Stomach (tissue), 8 donors: ENCODE measurements at regions not wholly inside any gene's neighbourhood (a gene's known extent, or its start where the extent isn't known, plus 50 kb on each side); places are given as distances from the start of the nearest gene placed in this dataset.

Experiments used
- DNase-seq, 2 donors: peaks; one replicate each; pipeline versions ENCODE4 v3.0.0 to v3.0.0-alpha.2; 2013 to 2019
- H3K27ac ChIP-seq, 5 donors: fragments of 200-600 bp in 4 of 5; sonication (generic) in 4 of 5; one replicate each; pipeline ENCODE4 v1.5.1; 2013 to 2019; ENCODE audit warnings: mild to moderate bottlenecking in 1 of 5, moderate library complexity in 1 of 5
- H3K27me3 ChIP-seq, 3 donors: fragments of 200-600 bp; sonication (generic); one replicate each; pipeline ENCODE4 v1.5.1; 2017 to 2019; ENCODE audit warnings: mixed run types in 1 of 3
- H3K36me3 ChIP-seq, 4 donors: fragments of 200-600 bp; sonication (generic); 1 replicate in 3 of 4; 2 replicates in 1 of 4; pipeline ENCODE4 v1.5.1; 2016 to 2019
- H3K4me1 ChIP-seq, 4 donors: fragments of 200-600 bp; sonication (generic); one replicate each; pipeline ENCODE4 v1.5.1; 2016 to 2019
- H3K4me3 ChIP-seq, 4 donors: fragments of 200-600 bp; sonication (generic) in 3 of 4; one replicate each; pipeline ENCODE4 v1.5.1; 2016 to 2019; ENCODE audit warnings: mild to moderate bottlenecking in 1 of 4
- H3K9me3 ChIP-seq, 4 donors: fragments of 200-600 bp; sonication (generic); one replicate each; pipeline ENCODE4 v1.5.1; 2016 to 2019
- EP300 ChIP-seq: sonication (generic); formaldehyde crosslinking; IDR thresholded peaks from one replicate; pipeline ENCODE4 v1.6.1; 2017; ENCODE audit warnings: antibody characterized with exemption
- POLR2A ChIP-seq, 4 donors: fragments of 450-650 bp; IDR thresholded peaks; one replicate each; pipeline ENCODE4 v1.6.1; 2016; ENCODE audit warnings: antibody characterized with exemption in 4 of 4, control low read depth in 2 of 4, mild to moderate bottlenecking in 1 of 4, moderate library complexity in 1 of 4
- POLR2AphosphoS5 ChIP-seq, 3 donors: sonication (generic); formaldehyde crosslinking; IDR thresholded peaks; one replicate each; pipeline ENCODE4 v1.6.1; 2016; ENCODE audit warnings: antibody characterized with exemption in 3 of 3
- WGBS, 5 donors: extraction: QIAGEN DNeasy Blood & Tissue Kit in 3 of 5; methylation state at CpG; one replicate each; pipeline versions ENCODE4 v1.1.5 to v1.1.7; 2013 to 2018; 5-methylcytosine and 5-hydroxymethylcytosine counted together
- intact Hi-C: fragments of 100-400 bp; cut with DNase I; formaldehyde crosslinking; loops from one replicate; pipeline ENCODE4 v1.15.1; 2023; ENCODE audit warnings: low total_unique reads
- TF ChIP-seq, protein P1 (sequence below), 7 experiments: fragments of 450-650 bp in 4 of 7; fragments of 200-600 bp in 3 of 7; sonication (generic) in 3 of 7; IDR thresholded peaks; one replicate each; pipeline ENCODE4 v1.5.1; 2016 to 2019; ENCODE audit warnings: antibody characterized with exemption in 7 of 7, control low read depth in 2 of 7, mild to moderate bottlenecking in 1 of 7
- donor health status: healthy with polysubstance abuse.
- donor health status: Bipolar disorder and iron deficiency.
- donor health status: healthy.

DNA sequence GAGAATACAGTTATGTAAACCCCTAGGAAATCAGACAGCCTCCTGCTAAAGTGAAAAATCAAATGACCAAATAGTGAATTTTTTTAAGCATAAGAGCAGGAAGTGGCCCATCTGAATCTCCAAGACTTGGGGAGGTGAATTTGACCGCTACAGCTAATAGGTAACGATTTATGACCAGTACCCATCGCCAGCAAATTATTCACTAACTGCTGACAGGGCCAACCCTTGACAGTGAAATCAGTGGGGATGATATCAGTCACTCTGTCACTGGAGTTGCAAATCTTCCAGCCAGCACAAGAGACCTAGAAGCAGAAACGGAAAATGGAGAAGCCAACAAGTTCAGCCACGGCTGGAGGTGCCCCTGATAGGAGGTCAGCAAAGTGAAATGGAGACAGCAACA is 164.3 kb upstream of the PIK3C3 start:
- intact Hi-C loops = no loop called here
- no peak for TF ChIP-seq POLR2A (IDR thresholded peaks at IDR 0.05)
- no peak for TF ChIP-seq POLR2AphosphoS5 (IDR thresholded peaks at IDR 0.05)
- TF ChIP-seq EP300 = no peak
- TF ChIP-seq, protein P1, sequence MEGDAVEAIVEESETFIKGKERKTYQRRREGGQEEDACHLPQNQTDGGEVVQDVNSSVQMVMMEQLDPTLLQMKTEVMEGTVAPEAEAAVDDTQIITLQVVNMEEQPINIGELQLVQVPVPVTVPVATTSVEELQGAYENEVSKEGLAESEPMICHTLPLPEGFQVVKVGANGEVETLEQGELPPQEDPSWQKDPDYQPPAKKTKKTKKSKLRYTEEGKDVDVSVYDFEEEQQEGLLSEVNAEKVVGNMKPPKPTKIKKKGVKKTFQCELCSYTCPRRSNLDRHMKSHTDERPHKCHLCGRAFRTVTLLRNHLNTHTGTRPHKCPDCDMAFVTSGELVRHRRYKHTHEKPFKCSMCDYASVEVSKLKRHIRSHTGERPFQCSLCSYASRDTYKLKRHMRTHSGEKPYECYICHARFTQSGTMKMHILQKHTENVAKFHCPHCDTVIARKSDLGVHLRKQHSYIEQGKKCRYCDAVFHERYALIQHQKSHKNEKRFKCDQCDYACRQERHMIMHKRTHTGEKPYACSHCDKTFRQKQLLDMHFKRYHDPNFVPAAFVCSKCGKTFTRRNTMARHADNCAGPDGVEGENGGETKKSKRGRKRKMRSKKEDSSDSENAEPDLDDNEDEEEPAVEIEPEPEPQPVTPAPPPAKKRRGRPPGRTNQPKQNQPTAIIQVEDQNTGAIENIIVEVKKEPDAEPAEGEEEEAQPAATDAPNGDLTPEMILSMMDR (IDR thresholded peaks at IDR 0.05) = no peak

DNA sequence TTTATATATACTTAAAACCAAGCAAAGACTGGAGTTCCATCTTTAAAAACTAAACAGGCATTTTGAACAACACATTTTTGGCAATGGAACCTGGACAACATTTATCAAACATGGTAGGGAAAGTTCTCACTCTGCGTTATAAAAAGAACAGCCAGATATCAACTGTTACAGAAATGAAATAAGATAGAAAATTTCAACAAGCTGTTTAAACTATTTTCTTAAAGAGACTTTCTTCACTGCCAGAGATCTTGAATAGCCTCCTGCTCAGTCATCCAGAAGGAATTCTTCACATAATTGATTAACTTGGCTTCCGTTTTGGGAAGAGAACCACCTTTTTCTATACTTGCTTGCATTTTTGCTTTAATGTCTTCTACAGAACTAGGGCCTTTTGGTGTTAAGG is 166.0 kb upstream of the PIK3C3 start:
- Histone ChIP-seq H3K9me3 (no peaks in the 10 kb centered on the region), H3K27me3 (no peaks in the 10 kb centered on the region), H3K4me3 (no peak overlapping the region), H3K36me3 (no peaks in the 10 kb centered on the region), H3K4me1 (no peaks in the 10 kb centered on the region), H3K27ac (no peak overlapping the region)
- TF ChIP-seq, protein P1 (IDR thresholded peaks at IDR 0.05) = no peak
- TF ChIP-seq POLR2AphosphoS5 (IDR thresholded peaks at IDR 0.05) = no peak
- TF ChIP-seq EP300 = no peak
- TF ChIP-seq POLR2A (IDR thresholded peaks at IDR 0.05) = no peak
- intact Hi-C loops = no loop called here
- WGBS, 5 donors = 67 to 78% (median 77%) methylated on average over 2 of the region's 2 CpGs
- DNase-seq = no peak

More for the DNA sequence above, 164.3 kb upstream of the PIK3C3 start:
- Histone ChIP-seq H3K27me3 (no peaks in the 10 kb centered on the region), H3K4me1 (no peaks in the 10 kb centered on the region), H3K9me3 (no peaks in the 10 kb centered on the region), H3K27ac (no peak overlapping the region), H3K4me3 (no peak overlapping the region), H3K36me3 (no peaks in the 10 kb centered on the region)
- DNase-seq = no peak
- WGBS, 5 donors = 68 to 89% (median 82%) methylated on average over 5 of the region's 5 CpGs

DNA sequence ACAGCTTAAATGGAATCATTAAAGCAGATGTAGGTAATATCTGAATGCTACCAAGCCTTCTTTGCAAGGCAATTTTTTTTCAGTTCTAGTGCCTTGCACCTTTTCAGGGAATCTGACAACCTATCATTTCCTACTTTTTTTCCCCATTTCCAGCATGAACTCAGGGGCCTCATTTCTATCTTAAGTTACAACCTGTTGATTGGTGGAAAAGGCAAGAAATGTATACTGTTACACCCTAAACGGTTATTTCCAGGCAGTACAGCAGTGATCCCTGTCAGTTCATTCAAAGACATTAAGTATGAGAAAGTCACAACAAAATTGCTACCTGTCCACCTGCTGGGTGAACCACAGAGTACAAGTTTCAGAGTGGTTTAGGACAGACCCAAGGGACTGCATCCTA is 171.2 kb upstream of the PIK3C3 start:
- H3K36me3 ChIP-seq = no peaks in the 10 kb centered on the region
- intact Hi-C loops = no loop called here
- no peaks in the 10 kb centered on the region for H3K9me3 ChIP-seq
- 58 to 78% (median 74%) methylated on average over 1 of the region's 1 CpG for WGBS, 5 donors
- DNase-seq = no peak
- TF ChIP-seq POLR2A (IDR thresholded peaks at IDR 0.05) (no peak), POLR2AphosphoS5 (IDR thresholded peaks at IDR 0.05) (no peak), EP300 (no peak)
- TF ChIP-seq, protein P1 (IDR thresholded peaks at IDR 0.05) = no peak
- no peaks in the 10 kb centered on the region for H3K4me1 ChIP-seq
- no peak overlapping the region for H3K4me3 ChIP-seq
- no peak overlapping the region for H3K27ac ChIP-seq
- H3K27me3 ChIP-seq = no peaks in the 10 kb centered on the region

- Histone ChIP-seq H3K4me3 (no peak overlapping the region), H3K4me1 (no peaks in the 10 kb centered on the region), H3K27me3 (no peaks in the 10 kb centered on the region), H3K36me3 (no peaks in the 10 kb centered on the region), H3K9me3 (no peaks in the 10 kb centered on the region), H3K27ac (no peak overlapping the region)
- intact Hi-C loops = no loop called here
- TF ChIP-seq EP300 (no peak), POLR2A (IDR thresholded peaks at IDR 0.05) (no peak), POLR2AphosphoS5 (IDR thresholded peaks at IDR 0.05) (no peak)
- TF ChIP-seq, protein P1 (IDR thresholded peaks at IDR 0.05) = no peak
- WGBS, 5 donors = 42 to 60% (median 47%) methylated on average over 5 of the region's 5 CpGs
- no peak for DNase-seq
Measured at GRCh38 chr18:41783065-41783818, 171.8 kb upstream of the PIK3C3 start.
